B cell (primary cell): ENCODE measurements at regions not wholly inside any gene's neighbourhood (a gene's known extent, or its start where the extent isn't known, plus 50 kb on each side); places are given as distances from the start of the nearest gene placed in this dataset.

Source experiments
- CTCF ChIP-seq: fragments of 200-600 bp; IDR thresholded peaks from one replicate; pipeline ENCODE4 v1.8.0; 2022; ENCODE audit warnings: antibody characterized with exemption, mild to moderate bottlenecking
- EZH2 ChIP-seq: IDR thresholded peaks from 2 replicates; pipeline ENCODE4 v1.6.1; 2012; ENCODE audit warnings: borderline replicate concordance, low read depth, mild to moderate bottlenecking, moderate library complexity, low read length; ENCODE audit not compliant: insufficient read depth, poor library complexity, severe bottlenecking

GRCh38 chr4:33395731-33396485 lies 2675.7 kb downstream of the PCDH7 start:
- no peak for TF ChIP-seq CTCF
- no peak for TF ChIP-seq EZH2
